DND-41 (cell line): ENCODE measurements at regions not wholly inside any gene's neighbourhood (a gene's known extent, or its start where the extent isn't known, plus 50 kb on each side); places are given as distances from the start of the nearest gene placed in this dataset.

Experiments used
- ATAC-seq: fragments of 200-7000 bp; cut with Tn5 transposase; 3 replicates; pipeline ENCODE4 v1.9.1; 2021; ENCODE audit warnings: low read depth; ENCODE audit not compliant: insufficient read depth
- DNase-seq: peaks from one replicate; pipeline ENCODE4 v3.0.0-alpha.2; 2020
- H2AFZ ChIP-seq: 2 replicates; pipeline ENCODE4 v1.6.0; 2012; ENCODE audit warnings: low read depth, low read length
- H3K27ac ChIP-seq: 2 replicates; pipeline ENCODE4 v1.5.1; 2012; ENCODE audit warnings: low read length, inconsistent platforms
- H3K27me3 ChIP-seq: fragments of 200-600 bp; sonication (generic); 2 replicates; pipeline ENCODE4 v1.6.0; 2012; ENCODE audit warnings: low read length, mild to moderate bottlenecking, inconsistent platforms; ENCODE audit not compliant: insufficient read depth, poor library complexity
- H3K36me3 ChIP-seq: 2 replicates; pipeline ENCODE4 v1.5.1; 2012; ENCODE audit warnings: low read length, inconsistent platforms; ENCODE audit not compliant: insufficient read depth
- H3K4me1 ChIP-seq: 2 replicates; pipeline ENCODE4 v1.5.1; 2012; ENCODE audit warnings: mild to moderate bottlenecking, low read length; ENCODE audit not compliant: insufficient read depth
- H3K4me2 ChIP-seq: 2 replicates; pipeline ENCODE4 v1.6.0; 2012; ENCODE audit warnings: mild to moderate bottlenecking, moderate library complexity, low read length, inconsistent platforms; ENCODE audit not compliant: insufficient read depth
- H3K4me3 ChIP-seq, 2 experiments: fragments of 200-600 bp in 1 of 2; shearing (Covaris generic) in 1 of 2; 2 replicates each; pipeline ENCODE4 v1.5.1; 2012 to 2016; ENCODE audit warnings: inconsistent platforms in 2 of 2, low read length in 2 of 2, mild to moderate bottlenecking in 2 of 2, low read depth in 1 of 2, moderate library complexity in 1 of 2
- H3K79me2 ChIP-seq: 2 replicates; pipeline ENCODE4 v1.6.0; 2012; ENCODE audit warnings: low read length, inconsistent platforms; ENCODE audit not compliant: insufficient read depth
- H3K9ac ChIP-seq: 2 replicates; pipeline ENCODE4 v1.6.0; 2012; ENCODE audit warnings: low read depth, mild to moderate bottlenecking, inconsistent platforms, low read length, moderate library complexity
- H3K9me3 ChIP-seq: 2 replicates; pipeline ENCODE4 v1.5.1; 2012; ENCODE audit warnings: low read length, moderate library complexity, mild to moderate bottlenecking, inconsistent platforms; ENCODE audit not compliant: insufficient read depth, severe bottlenecking
- H4K20me1 ChIP-seq: 2 replicates; pipeline ENCODE4 v1.6.0; 2012; ENCODE audit warnings: low read length; ENCODE audit not compliant: insufficient read depth
- CTCF ChIP-seq: IDR thresholded peaks from 2 replicates; pipeline ENCODE4 v1.5.1; 2012; ENCODE audit warnings: borderline replicate concordance, low read length, moderate library complexity, mild to moderate bottlenecking; ENCODE audit not compliant: poor library complexity, severe bottlenecking; ENCODE audit errors: extremely low read depth
- EZH2 ChIP-seq: IDR thresholded peaks from 3 replicates; pipeline ENCODE4 v1.6.1; 2012; ENCODE audit warnings: borderline replicate concordance, low read depth, mild to moderate bottlenecking, moderate library complexity, low read length, inconsistent platforms; ENCODE audit not compliant: severe bottlenecking

- H3K27ac ChIP-seq: no peak overlapping the region
- H3K9ac ChIP-seq: no peak overlapping the region
- no peak for TF ChIP-seq EZH2
- TF ChIP-seq CTCF: no peak
- H3K27me3 ChIP-seq: no peaks in the 10 kb centered on the region
- H3K9me3 ChIP-seq: no peaks in the 10 kb centered on the region
- no peak overlapping the region for H3K4me3 ChIP-seq
- H3K79me2 ChIP-seq: no peaks in the 10 kb centered on the region
- H3K36me3 ChIP-seq: no peaks in the 10 kb centered on the region
- H3K4me1 ChIP-seq: no peaks in the 10 kb centered on the region
- no peaks in the 10 kb centered on the region for H4K20me1 ChIP-seq
- DNase-seq (no peak), ATAC-seq (no peak)
- no peak overlapping the region for H3K4me2 ChIP-seq
- H2AFZ ChIP-seq: no peak overlapping the region
Measured at GRCh38 chr5:167602067-167602466, 689.4 kb upstream of the WWC1 start.

DNA sequence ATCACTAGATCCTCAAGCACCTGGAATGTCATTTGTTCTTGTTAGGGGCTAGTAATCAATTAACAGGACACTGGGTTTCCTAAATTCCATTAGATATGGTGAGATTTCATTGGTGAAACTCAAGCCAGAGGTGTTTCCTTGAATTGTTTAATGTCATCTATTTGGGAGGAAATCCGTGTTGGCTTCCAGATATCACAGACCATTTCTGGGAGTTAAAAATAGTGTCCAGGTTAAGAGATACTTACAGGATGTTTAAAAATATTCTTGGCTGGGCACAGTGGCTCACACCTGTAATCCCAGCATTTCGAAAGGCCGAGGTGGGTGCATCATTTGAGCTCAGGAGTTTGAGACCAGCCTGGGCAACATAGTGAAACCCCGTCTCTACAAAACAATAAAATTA lies 688.3 kb upstream of the WWC1 start:
- H3K4me1 ChIP-seq: no peaks in the 10 kb centered on the region
- TF ChIP-seq EZH2 (no peak), CTCF (no peak)
- no peak overlapping the region for H2AFZ ChIP-seq
- ATAC-seq: no peak
- H3K27me3 ChIP-seq: no peaks in the 10 kb centered on the region
- no peak overlapping the region for H3K9ac ChIP-seq
- no peaks in the 10 kb centered on the region for H3K79me2 ChIP-seq
- no peaks in the 10 kb centered on the region for H3K36me3 ChIP-seq
- no peak overlapping the region for H3K4me2 ChIP-seq
- no peaks in the 10 kb centered on the region for H3K9me3 ChIP-seq
- H3K27ac ChIP-seq: no peak overlapping the region
- no peaks in the 10 kb centered on the region for H4K20me1 ChIP-seq
- no peak overlapping the region for H3K4me3 ChIP-seq
- DNase-seq: no peak

- Histone ChIP-seq H3K27me3 (no peaks in the 10 kb centered on the region), H3K27ac (no peak overlapping the region), H3K4me3 (no peak overlapping the region), H3K4me1 (no peaks in the 10 kb centered on the region), H3K4me2 (no peak overlapping the region), H2AFZ (no peak overlapping the region), H3K36me3 (no peaks in the 10 kb centered on the region), H3K79me2 (no peaks in the 10 kb centered on the region), H3K9ac (no peak overlapping the region), H3K9me3 (no peaks in the 10 kb centered on the region), H4K20me1 (no peaks in the 10 kb centered on the region)
- DNase-seq (no peak), ATAC-seq (no peak)
- TF ChIP-seq CTCF: no peak
- no peak for TF ChIP-seq EZH2
Measured at GRCh38 chr5:167608390-167609272, 682.8 kb upstream of the WWC1 start.
